Calu3 (cell line): ENCODE measurements at regions not wholly inside any gene's neighbourhood (a gene's known extent, or its start where the extent isn't known, plus 50 kb on each side); places are given as distances from the start of the nearest gene placed in this dataset.

Experiments
- BruUV-seq: library from RNA; stranded (reverse); fragments of 400-500 nt; replicated peaks from 2 replicates; lab custom pipeline; 2021; lab: Mats Ljungman, UMichigan
- CTCF ChIA-PET: fragments of 300-600 bp; sonication (Branson Sonifier 250); formaldehyde crosslinking; loops from one replicate; lab custom pipeline; 2022; ENCODE audit warnings: antibody characterized with exemption; lab: Charles Lee
- DNase-seq: peaks from one replicate; pipeline ENCODE4 v3.0.0; 2022
- H3K27ac Mint-ChIP-seq: one replicate; pipeline ENCODE4 v1.8.0; 2022; ENCODE audit warnings: mixed read lengths; ENCODE audit not compliant: unreplicated experiment
- H3K27me3 Mint-ChIP-seq: one replicate; pipeline ENCODE4 v1.8.0; 2022; ENCODE audit warnings: mixed read lengths; ENCODE audit not compliant: unreplicated experiment
- H3K36me3 Mint-ChIP-seq: one replicate; pipeline ENCODE4 v1.8.0; 2022; ENCODE audit warnings: mild to moderate bottlenecking, moderate library complexity, mixed read lengths; ENCODE audit not compliant: insufficient read depth, unreplicated experiment
- H3K4me1 Mint-ChIP-seq: one replicate; pipeline ENCODE4 v1.8.0; 2022; ENCODE audit warnings: mild to moderate bottlenecking, low read depth, mixed read lengths; ENCODE audit not compliant: unreplicated experiment
- H3K4me3 Mint-ChIP-seq: one replicate; pipeline ENCODE4 v1.8.0; 2022; ENCODE audit warnings: mild to moderate bottlenecking, low read depth, moderate library complexity, mixed read lengths; ENCODE audit not compliant: unreplicated experiment
- H3K9me3 Mint-ChIP-seq: one replicate; pipeline ENCODE4 v1.8.0; 2022; ENCODE audit warnings: low read depth, mixed read lengths; ENCODE audit not compliant: unreplicated experiment
- intact Hi-C: fragments of 100-400 bp; cut with micrococcal nuclease; formaldehyde crosslinking; loops from one replicate; pipeline ENCODE4 v1.10.0; 2022; ENCODE audit not compliant: unreplicated experiment
- TF ChIP-seq, protein P1 (sequence below): fragments of 200-600 bp; IDR thresholded peaks from one replicate; pipeline ENCODE4 v1.8.0; 2022; ENCODE audit warnings: antibody characterized with exemption; ENCODE audit not compliant: unreplicated experiment

DNA sequence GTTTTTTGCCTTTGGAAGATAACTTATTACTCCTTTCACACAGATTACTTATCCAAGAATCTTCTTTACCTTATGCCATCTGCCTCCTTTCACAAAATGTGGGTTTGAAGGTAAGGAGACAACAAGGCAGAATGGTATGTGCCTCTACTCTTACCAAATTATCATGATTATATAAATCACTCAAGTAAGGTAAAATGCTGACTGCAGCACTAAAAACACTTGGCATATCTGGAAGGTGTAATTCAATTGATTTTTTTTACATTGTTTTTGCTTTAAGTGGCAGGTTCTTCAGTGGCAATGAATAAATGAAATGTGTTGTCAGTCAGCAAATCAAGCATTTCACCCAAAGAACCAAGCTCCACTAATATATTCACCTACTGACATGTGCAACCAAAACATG, 346.1 kb downstream of the OMA1 start:
- intact Hi-C loops: loop anchor here (5.0 kb wide), 1 partner anchor 1037 kb away; no protein-coding TSS in a partner anchor
- Mint-ChIP-seq H3K36me3 (no peaks in the 10 kb centered on the region), H3K4me1 (no peaks in the 10 kb centered on the region), H3K27ac (no peak overlapping the region), H3K4me3 (no peak overlapping the region), H3K27me3 (peaks cover 19% of the 10 kb centered on the region), H3K9me3 (no peaks in the 10 kb centered on the region)
- TF ChIP-seq, protein P1, sequence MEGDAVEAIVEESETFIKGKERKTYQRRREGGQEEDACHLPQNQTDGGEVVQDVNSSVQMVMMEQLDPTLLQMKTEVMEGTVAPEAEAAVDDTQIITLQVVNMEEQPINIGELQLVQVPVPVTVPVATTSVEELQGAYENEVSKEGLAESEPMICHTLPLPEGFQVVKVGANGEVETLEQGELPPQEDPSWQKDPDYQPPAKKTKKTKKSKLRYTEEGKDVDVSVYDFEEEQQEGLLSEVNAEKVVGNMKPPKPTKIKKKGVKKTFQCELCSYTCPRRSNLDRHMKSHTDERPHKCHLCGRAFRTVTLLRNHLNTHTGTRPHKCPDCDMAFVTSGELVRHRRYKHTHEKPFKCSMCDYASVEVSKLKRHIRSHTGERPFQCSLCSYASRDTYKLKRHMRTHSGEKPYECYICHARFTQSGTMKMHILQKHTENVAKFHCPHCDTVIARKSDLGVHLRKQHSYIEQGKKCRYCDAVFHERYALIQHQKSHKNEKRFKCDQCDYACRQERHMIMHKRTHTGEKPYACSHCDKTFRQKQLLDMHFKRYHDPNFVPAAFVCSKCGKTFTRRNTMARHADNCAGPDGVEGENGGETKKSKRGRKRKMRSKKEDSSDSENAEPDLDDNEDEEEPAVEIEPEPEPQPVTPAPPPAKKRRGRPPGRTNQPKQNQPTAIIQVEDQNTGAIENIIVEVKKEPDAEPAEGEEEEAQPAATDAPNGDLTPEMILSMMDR: no peak
- DNase-seq: no peak
- no TSS peak for BruUV-seq
- CTCF ChIA-PET: no interaction called here

DNA sequence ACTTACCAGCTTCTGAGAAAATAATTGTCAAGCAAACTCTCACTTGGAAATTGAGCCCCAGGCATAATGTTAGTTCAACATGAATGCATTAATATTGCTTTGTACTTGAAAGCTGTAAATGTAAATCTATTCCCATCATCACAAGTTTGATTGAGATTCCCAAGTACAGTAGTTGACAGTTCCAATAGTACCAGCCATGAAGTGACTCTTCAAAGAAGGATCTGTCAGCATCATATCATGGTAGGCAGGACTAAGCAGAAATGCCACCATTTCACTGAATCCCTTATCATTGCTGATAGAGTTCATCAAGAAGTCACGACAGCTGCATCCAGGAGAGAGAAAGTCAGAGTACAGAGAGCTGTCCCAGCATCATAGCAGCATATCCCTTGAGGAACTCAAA, 348.7 kb downstream of the OMA1 start:
- Mint-ChIP-seq H3K4me1 (no peaks in the 10 kb centered on the region), H3K4me3 (no peak overlapping the region), H3K36me3 (no peaks in the 10 kb centered on the region), H3K9me3 (no peaks in the 10 kb centered on the region), H3K27ac (no peak overlapping the region), H3K27me3 (peaks cover 19% of the 10 kb centered on the region)
- TF ChIP-seq, protein P1: no peak
- DNase-seq: no peak
- no TSS peak for BruUV-seq
- CTCF ChIA-PET: no interaction called here
- intact Hi-C loops: no loop called here

DNA sequence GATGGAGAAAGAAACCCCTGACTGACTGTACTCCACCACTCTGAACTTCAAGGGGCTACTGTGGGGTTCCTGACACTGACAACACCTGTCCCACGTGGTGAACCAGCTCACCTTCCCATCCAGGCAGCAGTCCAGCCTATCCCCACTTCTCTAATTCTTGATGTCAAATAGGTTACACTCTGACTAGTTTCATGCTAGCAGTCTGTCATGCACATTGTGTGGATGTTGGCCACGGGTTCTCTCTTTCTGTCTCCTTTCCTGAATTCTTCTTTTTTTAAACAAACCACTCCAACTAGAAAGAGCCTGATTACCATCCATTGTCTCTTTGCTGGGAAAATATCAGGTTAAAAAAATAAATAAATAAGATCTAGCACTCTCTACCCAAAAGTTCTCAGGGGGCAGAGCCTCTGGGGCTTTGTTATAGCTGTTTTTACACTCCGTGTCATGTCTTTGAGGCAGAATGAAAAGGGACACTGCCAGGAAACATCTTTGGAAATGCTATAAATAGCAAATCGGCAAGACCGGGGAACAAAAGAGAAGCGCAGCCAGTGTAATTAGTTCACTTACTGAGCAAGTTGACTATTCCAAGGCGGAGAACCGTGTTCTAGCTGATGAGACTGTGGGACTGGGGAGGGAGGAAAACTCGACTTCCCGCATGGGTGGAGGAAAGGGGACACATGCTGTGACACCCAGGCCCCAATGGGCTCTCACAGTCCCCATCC, 356.1 kb downstream of the OMA1 start:
- CTCF ChIA-PET: no interaction called here
- TF ChIP-seq, protein P1: no peak

DNA sequence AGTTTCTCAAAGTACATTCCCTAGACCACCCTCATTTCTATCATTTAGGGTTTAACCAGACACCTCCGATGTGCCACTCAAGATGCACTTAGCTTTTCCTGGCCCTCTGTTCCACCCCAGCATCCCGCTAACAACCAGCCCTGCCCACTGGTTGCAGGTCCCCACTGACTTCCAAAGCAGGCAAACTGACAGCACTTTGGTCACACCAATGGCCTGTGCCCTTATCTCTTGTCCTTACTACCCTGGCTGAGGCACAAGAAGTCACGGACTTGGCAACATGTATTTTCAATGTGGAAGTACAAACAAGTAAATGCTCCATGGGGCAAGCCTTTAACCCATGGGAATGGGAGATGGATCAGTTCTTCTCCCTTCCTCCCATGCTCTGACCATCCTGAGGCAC, 357.1 kb downstream of the OMA1 start:
- BruUV-seq: no TSS peak
- DNase-seq: no peak
- Mint-ChIP-seq H3K36me3 (no peaks in the 10 kb centered on the region), H3K9me3 (no peaks in the 10 kb centered on the region), H3K4me1 (no peaks in the 10 kb centered on the region), H3K4me3 (no peak overlapping the region), H3K27me3 (peaks cover 19% of the 10 kb centered on the region), H3K27ac (no peak overlapping the region)
- intact Hi-C loops: no loop called here
- CTCF ChIA-PET: no interaction called here
- TF ChIP-seq, protein P1: no peak

More for the DNA sequence above, 356.1 kb downstream of the OMA1 start:
- H3K36me3 Mint-ChIP-seq: no peaks in the 10 kb centered on the region
- no peak overlapping the region for H3K4me3 Mint-ChIP-seq
- peaks cover 19% of the 10 kb centered on the region for H3K27me3 Mint-ChIP-seq
- H3K27ac Mint-ChIP-seq: no peak overlapping the region
- no TSS peak for BruUV-seq
- intact Hi-C loops: no loop called here
- no peak for DNase-seq
- no peaks in the 10 kb centered on the region for H3K9me3 Mint-ChIP-seq
- H3K4me1 Mint-ChIP-seq: no peaks in the 10 kb centered on the region
